AG09319 (cell line): ENCODE measurements at regions not wholly inside any gene's neighbourhood (a gene's known extent, or its start where the extent isn't known, plus 50 kb on each side); places are given as distances from the start of the nearest gene placed in this dataset.

ENCODE experiments used
- DNase-seq: peaks from one replicate; pipeline ENCODE4 v3.0.0-alpha.2; 2010; ENCODE audit warnings: low read depth; ENCODE audit errors: extremely low read depth
- TF ChIP-seq, protein P1 (sequence below): IDR thresholded peaks from 2 replicates; pipeline ENCODE4 v1.5.1; 2011; ENCODE audit warnings: low read depth, mild to moderate bottlenecking, inconsistent platforms, low read length, moderate library complexity

DNA sequence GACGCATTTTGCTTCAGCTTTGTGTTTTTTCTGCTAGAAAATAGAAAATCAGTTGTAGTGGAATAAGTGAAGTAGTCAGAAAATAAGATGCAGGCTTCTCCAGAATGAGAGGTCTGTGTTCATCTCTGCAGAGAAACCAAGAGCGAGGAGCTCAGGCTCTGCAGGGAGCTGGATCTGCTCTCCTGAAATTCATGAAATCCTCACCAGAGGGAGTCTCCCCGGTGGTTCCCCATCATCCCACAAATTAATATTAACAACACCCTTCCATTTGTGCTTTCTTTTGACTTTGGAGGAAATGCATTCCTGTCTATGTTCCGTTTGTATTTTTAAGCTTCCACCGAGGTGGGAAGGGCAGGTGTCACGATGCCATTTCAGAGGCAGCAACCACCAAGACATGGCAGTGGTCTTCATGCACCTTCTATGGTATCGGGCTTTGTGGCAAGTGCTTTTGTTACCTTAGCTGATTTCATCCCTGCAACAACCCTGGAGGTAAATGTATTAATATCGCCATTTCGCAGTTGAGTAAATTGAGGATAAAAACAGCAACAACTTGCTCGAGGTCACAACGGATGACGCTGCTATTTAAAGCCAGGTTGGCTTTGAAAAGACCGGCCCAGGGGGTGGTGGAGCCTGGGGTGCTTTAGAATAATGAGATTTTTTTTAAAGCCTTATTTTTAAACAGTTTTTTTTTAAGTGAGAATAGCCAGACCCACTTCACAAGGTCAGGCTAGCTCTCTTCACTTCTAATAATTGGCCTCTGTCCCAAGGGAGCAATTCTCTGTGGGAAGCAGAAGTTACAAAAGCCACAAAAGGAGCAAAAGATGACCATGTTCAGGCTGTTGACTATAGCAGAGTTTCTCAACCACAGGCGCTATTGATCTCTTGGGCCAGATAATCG, 367.6 kb upstream of the ERCC4 start:
- TF ChIP-seq, protein P1, sequence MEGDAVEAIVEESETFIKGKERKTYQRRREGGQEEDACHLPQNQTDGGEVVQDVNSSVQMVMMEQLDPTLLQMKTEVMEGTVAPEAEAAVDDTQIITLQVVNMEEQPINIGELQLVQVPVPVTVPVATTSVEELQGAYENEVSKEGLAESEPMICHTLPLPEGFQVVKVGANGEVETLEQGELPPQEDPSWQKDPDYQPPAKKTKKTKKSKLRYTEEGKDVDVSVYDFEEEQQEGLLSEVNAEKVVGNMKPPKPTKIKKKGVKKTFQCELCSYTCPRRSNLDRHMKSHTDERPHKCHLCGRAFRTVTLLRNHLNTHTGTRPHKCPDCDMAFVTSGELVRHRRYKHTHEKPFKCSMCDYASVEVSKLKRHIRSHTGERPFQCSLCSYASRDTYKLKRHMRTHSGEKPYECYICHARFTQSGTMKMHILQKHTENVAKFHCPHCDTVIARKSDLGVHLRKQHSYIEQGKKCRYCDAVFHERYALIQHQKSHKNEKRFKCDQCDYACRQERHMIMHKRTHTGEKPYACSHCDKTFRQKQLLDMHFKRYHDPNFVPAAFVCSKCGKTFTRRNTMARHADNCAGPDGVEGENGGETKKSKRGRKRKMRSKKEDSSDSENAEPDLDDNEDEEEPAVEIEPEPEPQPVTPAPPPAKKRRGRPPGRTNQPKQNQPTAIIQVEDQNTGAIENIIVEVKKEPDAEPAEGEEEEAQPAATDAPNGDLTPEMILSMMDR = no peak
- DNase-seq = no peak

DNA sequence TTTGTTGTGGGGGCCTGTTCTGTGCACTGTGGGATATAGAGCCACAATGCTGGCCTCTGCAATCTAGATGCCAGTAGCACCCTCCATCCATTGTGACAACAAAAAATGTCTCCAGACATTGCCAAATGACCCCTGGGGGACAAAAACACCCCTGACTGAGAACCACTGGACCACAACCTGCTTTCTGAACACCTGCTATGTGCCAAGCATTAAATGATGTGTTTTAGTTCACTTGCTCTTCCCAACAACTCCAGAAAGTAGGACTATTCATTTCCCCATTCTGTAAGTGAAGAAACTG, 367.0 kb upstream of the ERCC4 start:
- TF ChIP-seq, protein P1 = no peak
- no peak for DNase-seq

DNA sequence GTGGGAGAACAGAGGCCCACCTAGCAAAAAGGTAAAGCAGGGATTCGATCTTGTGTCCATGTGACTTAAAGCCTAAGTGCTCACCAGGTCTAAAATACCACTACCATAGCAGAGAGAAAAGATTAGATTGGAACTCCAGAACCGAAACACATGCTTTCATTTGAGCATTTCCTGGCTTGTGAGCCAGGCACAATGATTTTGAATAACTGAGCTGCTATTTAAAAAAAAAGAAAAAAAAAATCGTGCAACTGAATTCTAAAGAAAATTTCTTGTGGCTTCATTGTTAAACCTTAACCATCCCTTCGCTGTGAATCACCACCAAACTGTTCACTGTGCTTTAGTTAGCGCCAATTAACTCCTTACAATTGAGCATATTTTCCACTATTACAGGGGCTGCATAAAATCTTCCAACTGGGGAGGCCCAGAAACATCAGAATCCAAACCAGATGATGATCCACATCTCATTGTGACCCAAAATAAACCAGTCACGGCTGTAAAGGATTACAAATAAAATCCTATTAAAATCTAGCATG, 366.4 kb upstream of the ERCC4 start:
- TF ChIP-seq, protein P1 = no peak
- DNase-seq = no peak

DNA sequence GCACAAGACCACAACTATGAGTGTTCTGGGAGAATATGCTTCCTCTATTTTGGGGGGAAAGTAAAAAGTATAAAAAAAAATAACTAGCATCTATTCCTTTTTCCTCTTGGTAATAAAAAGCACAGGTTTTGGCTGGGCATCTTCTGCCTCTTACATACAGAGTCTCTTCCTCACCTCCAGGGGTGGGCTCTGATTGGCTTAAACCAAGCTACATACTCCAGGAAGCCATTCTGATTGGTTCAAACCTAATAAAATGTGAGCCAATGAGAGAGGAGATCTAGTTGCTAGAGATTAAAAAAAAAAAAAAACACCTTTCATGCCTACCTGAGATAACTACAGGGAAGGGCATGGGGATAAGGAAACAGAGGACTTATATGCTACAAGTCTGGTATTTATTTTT, 365.9 kb upstream of the ERCC4 start:
- TF ChIP-seq, protein P1 = no peak
- no peak for DNase-seq

DNA sequence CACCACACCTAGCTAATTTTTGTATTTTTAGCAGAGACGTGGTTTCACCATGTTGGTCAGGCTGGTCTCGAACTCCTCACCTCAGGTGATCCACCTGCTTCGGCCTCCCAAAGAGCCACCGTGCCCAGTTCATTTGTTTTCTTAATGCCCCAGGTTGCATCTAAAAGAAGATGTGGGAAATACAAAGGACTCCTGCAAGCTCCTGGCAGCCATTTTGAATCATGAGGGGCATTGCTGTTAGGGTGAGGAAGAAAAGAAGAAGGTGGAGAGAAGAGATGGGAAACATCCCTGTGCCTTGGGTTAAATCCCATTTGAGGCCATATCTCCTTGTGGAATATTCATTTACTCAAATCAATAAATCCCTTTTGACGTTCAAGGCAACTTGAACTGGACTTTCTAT, 365.3 kb upstream of the ERCC4 start:
- DNase-seq = no peak
- TF ChIP-seq, protein P1 = no peak

DNA sequence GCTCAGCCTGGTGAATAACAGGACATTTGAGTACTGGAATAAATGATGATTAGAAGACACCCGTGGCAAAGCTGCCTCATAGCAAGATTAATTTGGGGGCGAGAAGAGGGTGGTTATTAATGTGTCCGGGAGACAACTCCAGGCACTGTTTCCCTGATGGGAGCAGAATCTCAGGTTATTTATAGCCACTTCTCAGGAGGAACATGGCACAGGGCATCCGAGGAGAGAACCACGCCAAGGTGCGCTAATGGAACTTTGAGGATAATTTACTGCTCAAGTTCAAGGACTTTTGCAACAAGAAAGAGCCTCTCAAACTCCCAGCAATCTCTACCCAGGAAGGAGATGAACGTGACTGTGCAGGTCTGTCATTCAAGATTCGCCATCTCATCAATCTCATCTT, 362.5 kb upstream of the ERCC4 start:
- TF ChIP-seq, protein P1 = no peak
- DNase-seq = no peak

DNA sequence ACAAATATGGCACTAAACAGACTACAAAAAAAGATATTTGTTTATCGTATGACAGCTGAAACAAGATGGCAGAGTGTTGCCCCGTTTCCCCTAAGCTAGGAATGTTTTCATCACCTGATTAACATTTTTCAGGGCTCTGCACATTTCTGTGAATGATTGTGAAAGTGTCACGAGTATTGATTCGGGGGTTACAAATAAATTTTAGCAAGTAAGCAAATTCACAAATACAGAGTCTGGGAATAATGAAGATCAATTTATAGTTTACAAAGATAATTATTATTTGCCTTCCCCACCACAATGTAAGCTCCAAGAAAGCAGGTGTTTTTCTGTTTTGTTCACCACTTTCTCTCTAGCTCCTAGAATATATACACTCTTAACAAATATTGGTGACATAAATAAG, 361.2 kb upstream of the ERCC4 start:
- TF ChIP-seq, protein P1 = no peak
- DNase-seq = no peak
